ENCODE measurements at regions not wholly inside any gene's neighbourhood (a gene's known extent, or its start where the extent isn't known, plus 50 kb on each side); places are given as distances from the start of the nearest gene placed in this dataset.

DNA sequence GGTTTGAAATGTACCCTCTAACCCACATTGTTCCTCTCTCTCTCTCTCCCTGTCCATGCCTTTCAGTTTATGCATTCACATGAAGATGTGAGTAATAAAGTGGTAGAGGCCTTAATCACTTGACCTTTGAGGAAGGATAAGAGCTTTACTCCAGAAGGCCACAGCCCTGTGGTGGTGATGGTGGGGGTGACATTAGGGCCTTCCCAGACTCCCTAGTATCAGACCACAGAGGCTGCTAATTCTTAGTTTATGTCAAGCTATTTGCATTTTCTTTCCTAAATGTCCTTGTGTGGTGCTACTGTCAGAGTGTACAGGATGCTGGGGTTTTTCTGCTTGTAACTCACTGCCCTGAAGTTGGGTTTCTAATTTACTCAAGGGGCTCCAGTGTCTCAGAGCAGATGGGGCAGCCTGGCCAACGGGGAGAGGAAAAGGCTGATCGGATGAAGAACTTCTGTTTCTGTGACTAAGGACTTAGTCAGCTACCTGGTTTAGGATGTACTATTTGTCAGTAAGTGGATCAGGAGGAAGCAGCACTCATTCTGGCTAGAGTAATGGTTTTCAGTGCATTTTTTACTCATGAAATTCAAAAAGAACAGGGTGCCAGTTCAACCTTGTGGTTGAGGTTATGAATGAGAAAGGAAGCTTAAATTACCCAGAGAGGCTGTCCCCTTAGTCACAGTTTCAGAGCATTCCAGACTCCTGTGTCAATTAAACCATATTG lies 509.6 kb upstream of the DIPK2B start:
- DNase-seq (no peak), ATAC-seq (no peak), FAIRE-seq (no peak)
- no peak for TF ChIP-seq CTCF (IDR thresholded peaks at IDR 0.05)
- Histone ChIP-seq H3K36me3 (no peaks in the 10 kb centered on the region), H3K4me1 (no peaks in the 10 kb centered on the region), H3K9me3 (no peaks in the 10 kb centered on the region), H3K27ac (no peak overlapping the region), H3K4me3 (no peak overlapping the region), H3K27me3 (no peaks in the 10 kb centered on the region)
- intact Hi-C loops (cut with DNase I): no loop called here
- 58 to 59% methylated on average over 2 of the region's 2 CpGs for WGBS, 2 donors

- Histone ChIP-seq H3K27ac (no peak overlapping the region), H3K27me3 (no peaks in the 10 kb centered on the region), H3K4me1 (no peaks in the 10 kb centered on the region), H3K4me3 (no peak overlapping the region), H3K36me3 (no peaks in the 10 kb centered on the region), H3K9me3 (no peaks in the 10 kb centered on the region)
- WGBS, 2 donors: 86 to 88% methylated on average over 1 of the region's 1 CpG
- intact Hi-C loops (cut with DNase I): no loop called here
- FAIRE-seq (no peak), DNase-seq (no peak), ATAC-seq (no peak)
- no peak for TF ChIP-seq CTCF (IDR thresholded peaks at IDR 0.05)
These were observed 508.7 kb upstream of the DIPK2B start for GRCh38 chrX:45709381-45709780.

DNA sequence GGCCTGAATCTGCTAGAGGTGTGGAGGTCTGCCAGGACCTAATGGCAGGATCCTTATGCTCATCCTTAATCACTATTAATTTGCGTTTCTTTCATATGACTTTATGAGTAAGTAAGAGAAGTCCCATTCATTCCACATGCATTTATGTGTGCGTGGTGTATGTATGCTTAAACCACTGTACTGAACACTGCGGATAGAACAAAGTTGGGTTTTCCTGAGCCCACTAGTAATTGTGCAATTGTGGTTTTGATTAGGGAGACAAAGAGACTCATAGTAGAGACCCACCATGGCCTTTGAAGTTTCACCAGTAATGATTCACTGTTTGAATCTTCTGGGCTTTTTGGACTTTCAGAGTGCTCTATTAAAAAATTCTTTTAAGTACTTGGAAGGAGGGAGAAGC lies 498.5 kb upstream of the DIPK2B start:
- ATAC-seq: no peak
- Histone ChIP-seq H3K36me3 (no peaks in the 10 kb centered on the region), H3K4me1 (no peaks in the 10 kb centered on the region), H3K27ac (no peak overlapping the region), H3K9me3 (no peaks in the 10 kb centered on the region), H3K27me3 (peaks cover 0 to 5% (median 1%) of the 10 kb centered on the region in 4 donors), H3K4me3 (no peak overlapping the region)
- WGBS, 2 donors: 72 to 84% methylated on average over 3 of the region's 3 CpGs
- no peak for FAIRE-seq
- intact Hi-C loops (cut with DNase I): no loop called here
- TF ChIP-seq CTCF (IDR thresholded peaks at IDR 0.05): no peak
- no peak for DNase-seq

DNA sequence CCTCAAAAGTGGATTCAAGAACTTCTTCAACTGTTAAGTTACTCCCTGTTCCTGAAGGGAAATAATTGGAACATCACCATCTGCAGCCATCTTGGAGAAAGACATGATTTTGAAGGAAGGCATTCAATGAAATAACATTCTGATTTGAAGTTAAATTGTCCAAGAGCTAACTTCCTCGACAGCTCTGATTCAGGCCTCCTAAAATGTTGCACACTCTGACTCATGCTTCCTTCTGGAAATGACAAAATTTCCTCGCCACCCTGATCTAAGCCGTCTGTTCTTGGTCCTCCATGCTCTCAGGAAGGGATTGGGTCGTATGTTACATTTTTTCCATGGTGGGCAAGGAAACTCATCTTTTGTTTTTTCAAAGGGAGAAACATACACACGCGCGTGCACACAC lies 496.9 kb upstream of the DIPK2B start:
- Histone ChIP-seq H3K4me1 (no peaks in the 10 kb centered on the region), H3K27ac (no peak overlapping the region), H3K27me3 (peaks cover 0 to 4% (median 1%) of the 10 kb centered on the region in 4 donors), H3K4me3 (no peak overlapping the region), H3K9me3 (no peaks in the 10 kb centered on the region), H3K36me3 (no peaks in the 10 kb centered on the region)
- ATAC-seq: no peak
- no peak for TF ChIP-seq CTCF (IDR thresholded peaks at IDR 0.05)
- FAIRE-seq: no peak
- intact Hi-C loops (cut with DNase I): no loop called here
- WGBS, 2 donors: 64 to 76% methylated on average over 7 of the region's 7 CpGs
- DNase-seq: no peak

DNA sequence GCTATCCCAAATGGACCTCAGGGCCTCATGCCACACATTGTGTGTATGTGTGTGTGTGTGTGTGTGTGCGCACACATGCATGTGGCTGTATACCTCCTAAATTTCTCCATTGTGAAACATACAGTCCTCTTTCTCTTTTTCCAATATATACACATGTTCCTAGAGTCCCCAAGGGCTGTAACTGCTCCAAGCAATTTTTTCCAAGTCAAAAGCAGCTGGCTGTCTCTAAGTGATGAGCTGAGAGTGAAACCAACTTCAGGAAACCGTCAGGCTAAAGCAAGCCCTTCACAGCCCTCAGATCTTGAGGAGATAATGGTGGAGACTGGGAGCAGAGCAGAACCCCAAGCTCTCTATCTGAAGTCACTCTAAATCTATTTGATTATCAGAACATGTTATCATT lies 496.1 kb upstream of the DIPK2B start:
- intact Hi-C loops (cut with DNase I): no loop called here
- peaks cover 0 to 2% (median 0%) of the 10 kb centered on the region in 4 donors for H3K27me3 ChIP-seq
- FAIRE-seq (no peak), ATAC-seq (no peak), DNase-seq (no peak)
- 78 to 88% methylated on average over 2 of the region's 2 CpGs for WGBS, 2 donors
- H3K4me1 ChIP-seq: no peaks in the 10 kb centered on the region
- H3K4me3 ChIP-seq: no peak overlapping the region
- TF ChIP-seq CTCF (IDR thresholded peaks at IDR 0.05): no peak
- no peaks in the 10 kb centered on the region for H3K9me3 ChIP-seq
- no peak overlapping the region for H3K27ac ChIP-seq
- no peaks in the 10 kb centered on the region for H3K36me3 ChIP-seq
